ENCODE measurements at regions not wholly inside any gene's neighbourhood (a gene's known extent, or its start where the extent isn't known, plus 50 kb on each side); places are given as distances from the start of the nearest gene placed in this dataset.

GRCh38 chr2:129910446-129911362, 68.8 kb upstream of the RAB6C start:
- no peak for TF ChIP-seq CTCF (conservative IDR thresholded peaks at IDR 0.05; ENCODE audit: low read depth, low read length)
- no peak for TF ChIP-seq EZH2 (IDR thresholded peaks at IDR 0.05; ENCODE audit: borderline replicate concordance, low read depth, low read length, poor library complexity, severe bottlenecking)

Measured in A673 (cell line).